B cell (primary cell): ENCODE measurements at regions not wholly inside any gene's neighbourhood (a gene's known extent, or its start where the extent isn't known, plus 50 kb on each side); places are given as distances from the start of the nearest gene placed in this dataset.

Experiments
- ATAC-seq: fragments of 200-7000 bp; cut with Tn5 transposase; one replicate; pipeline ENCODE4 v1.10.0; 2021; ENCODE audit warnings: low read depth, mild to moderate bottlenecking, moderate number of reproducible peaks, moderate library complexity
- CTCF ChIA-PET: fragments of 350-600 bp; sonication (Branson Sonifier 250); formaldehyde crosslinking; loops from one replicate; lab custom pipeline; 2021; ENCODE audit warnings: antibody characterized with exemption, inconsistent platforms; lab: Charles Lee
- POLR2A ChIA-PET: fragments of 350-600 bp; sonication (Branson Sonifier 250); formaldehyde crosslinking; loops from one replicate; lab custom pipeline; 2021; ENCODE audit warnings: antibody characterized with exemption; lab: Charles Lee
- DNase-seq: peaks from one replicate; pipeline ENCODE4 v3.0.0; 2013
- H2AFZ ChIP-seq: 2 replicates; pipeline ENCODE4 v1.6.1; 2012; ENCODE audit warnings: mild to moderate bottlenecking, low read depth, low read length; ENCODE audit not compliant: insufficient read depth, poor library complexity, severe bottlenecking
- H3K27ac ChIP-seq, 2 donors: 1 replicate in 1 of 2; 2 replicates in 1 of 2; pipeline ENCODE4 v1.5.1; 2012 to 2013; ENCODE audit warnings: low read length in 2 of 2, mild to moderate bottlenecking in 2 of 2, moderate library complexity in 1 of 2
- H3K27me3 ChIP-seq, 4 experiments: fragments of 200-600 bp in 1 of 4; sonication (generic) in 1 of 4; replicated peaks in 1 of 4; 1 replicate in 2 of 4; 2 replicates in 2 of 4; pipeline versions ENCODE4 v1.6.1 to v1.7.0; 2013 to 2016; ENCODE audit warnings: low read length in 3 of 4, mild to moderate bottlenecking in 2 of 4, mixed read lengths in 1 of 4, moderate library complexity in 1 of 4; ENCODE audit not compliant: insufficient read depth in 4 of 4, control insufficient read depth in 3 of 4; ENCODE audit errors: control extremely low read depth in 1 of 4
- H3K36me3 ChIP-seq, 2 experiments: replicated peaks in 1 of 2; 1 replicate in 1 of 2; 2 replicates in 1 of 2; pipeline versions ENCODE4 v1.6.1 to v1.7.1; 2013; ENCODE audit warnings: low read length in 1 of 2; ENCODE audit not compliant: insufficient read depth in 2 of 2, control insufficient read depth in 1 of 2; ENCODE audit errors: control extremely low read depth in 1 of 2, extremely low read depth in 1 of 2
- H3K4me1 ChIP-seq, 2 donors: fragments of 200-600 bp in 1 of 2; sonication (generic) in 1 of 2; 1 replicate in 1 of 2; 2 replicates in 1 of 2; pipeline versions ENCODE4 v1.5.1 to v1.6.1; 2013 to 2017; ENCODE audit warnings: low read length in 2 of 2; ENCODE audit not compliant: control insufficient read depth in 2 of 2, insufficient read depth in 2 of 2
- H3K4me2 ChIP-seq: replicated peaks from 2 replicates; pipeline ENCODE3; 2012; ENCODE audit warnings: mild to moderate bottlenecking, low read depth, low read length; ENCODE audit not compliant: poor library complexity, severe bottlenecking
- H3K4me3 ChIP-seq, 5 experiments: fragments of 200-600 bp in 1 of 5; sonication (generic) in 1 of 5; 1 replicate in 3 of 5; 2 replicates in 2 of 5; pipeline versions ENCODE4 v1.5.1 to v1.7.0; 2011 to 2016; ENCODE audit warnings: low read length in 4 of 5, mild to moderate bottlenecking in 4 of 5, low read depth in 2 of 5, control low read depth in 1 of 5, moderate library complexity in 1 of 5; ENCODE audit not compliant: insufficient read depth in 1 of 5; ENCODE audit errors: control extremely low read depth in 1 of 5, extremely low read depth in 1 of 5
- H3K79me2 ChIP-seq: fragments of 200-600 bp; sonication (generic); one replicate; pipeline ENCODE4 v1.6.0; 2016; ENCODE audit warnings: low read length; ENCODE audit not compliant: control insufficient read depth, insufficient read depth
- H3K9ac ChIP-seq: fragments of 200-600 bp; sonication (generic); 2 replicates; pipeline ENCODE4 v1.6.1; 2017; ENCODE audit warnings: mild to moderate bottlenecking, low read length, moderate library complexity
- H3K9me3 ChIP-seq, 3 donors: one replicate each; pipeline versions ENCODE4 v1.6.1 to v1.7.1; 2013; ENCODE audit warnings: low read length in 2 of 3; ENCODE audit not compliant: control insufficient read depth in 2 of 3, insufficient read depth in 1 of 3; ENCODE audit errors: control extremely low read depth in 1 of 3
- H4K20me1 ChIP-seq: 2 replicates; pipeline ENCODE4 v1.6.0; 2012; ENCODE audit warnings: mild to moderate bottlenecking, low read length; ENCODE audit not compliant: insufficient read depth, control insufficient read depth, poor library complexity, severe bottlenecking
- H3K27ac Mint-ChIP-seq: one replicate; pipeline ENCODE4 v1.8.0; 2021; ENCODE audit warnings: mixed read lengths
- H3K27me3 Mint-ChIP-seq: one replicate; pipeline ENCODE4 v1.8.0; 2021; ENCODE audit warnings: mixed read lengths
- H3K4me1 Mint-ChIP-seq: one replicate; pipeline ENCODE4 v1.8.0; 2021; ENCODE audit warnings: mixed read lengths
- H3K4me3 Mint-ChIP-seq: one replicate; pipeline ENCODE4 v1.8.0; 2021; ENCODE audit warnings: mixed read lengths
- H3K9me3 Mint-ChIP-seq: one replicate; pipeline ENCODE4 v1.8.0; 2022; ENCODE audit warnings: mixed read lengths; ENCODE audit not compliant: insufficient read depth
- CTCF ChIP-seq: fragments of 200-600 bp; IDR thresholded peaks from one replicate; pipeline ENCODE4 v1.8.0; 2022; ENCODE audit warnings: antibody characterized with exemption, mild to moderate bottlenecking
- EZH2 ChIP-seq: IDR thresholded peaks from 2 replicates; pipeline ENCODE4 v1.6.1; 2012; ENCODE audit warnings: borderline replicate concordance, low read depth, mild to moderate bottlenecking, moderate library complexity, low read length; ENCODE audit not compliant: insufficient read depth, poor library complexity, severe bottlenecking
- WGBS: methylation state at CpG from one replicate; pipeline ENCODE4 v1.1.5; 2013; ENCODE audit warnings: missing lambda C conversion rate; ENCODE audit not compliant: insufficient coverage; 5-methylcytosine and 5-hydroxymethylcytosine counted together
- intact Hi-C: fragments of 100-400 bp; cut with micrococcal nuclease; formaldehyde crosslinking; loops from one replicate; pipeline ENCODE4 v1.10.0; 2022

GRCh38 chr10:27437775-27438174 lies 66.3 kb upstream of the RAB18 start:
- H3K27ac Mint-ChIP-seq = no peak overlapping the region
- no peak overlapping the region for H3K4me3 Mint-ChIP-seq
- no peak for DNase-seq
- intact Hi-C loops = no loop called here
- H3K79me2 ChIP-seq = no peaks in the 10 kb centered on the region
- H3K27me3 Mint-ChIP-seq = peaks cover 12% of the 10 kb centered on the region
- H3K9ac ChIP-seq = no peak overlapping the region
- no peaks in the 10 kb centered on the region for H3K9me3 Mint-ChIP-seq
- TF ChIP-seq CTCF = no peak
- no peak for TF ChIP-seq EZH2
- no peak overlapping the region for H3K4me2 ChIP-seq
- H3K27me3 ChIP-seq = no peaks in the 10 kb centered on the region
- no peaks in the 10 kb centered on the region for H3K4me1 ChIP-seq
- no peak overlapping the region for H3K4me3 ChIP-seq
- no peak overlapping the region for H2AFZ ChIP-seq
- CTCF ChIA-PET = no interaction called here
- no peak overlapping the region for H3K27ac ChIP-seq
- ATAC-seq = no peak
- no peaks in the 10 kb centered on the region for H3K9me3 ChIP-seq
- H4K20me1 ChIP-seq = no peaks in the 10 kb centered on the region
- H3K4me1 Mint-ChIP-seq = no peaks in the 10 kb centered on the region
- H3K36me3 ChIP-seq = no peaks in the 10 kb centered on the region
- POLR2A ChIA-PET = no interaction called here

GRCh38 chr10:27436710-27437109 lies 67.4 kb upstream of the RAB18 start:
- Mint-ChIP-seq H3K9me3 (no peaks in the 10 kb centered on the region), H3K27me3 (peaks cover 12% of the 10 kb centered on the region), H3K27ac (no peak overlapping the region), H3K4me3 (no peak overlapping the region), H3K4me1 (no peaks in the 10 kb centered on the region)
- no peaks in the 10 kb centered on the region for H3K79me2 ChIP-seq
- H4K20me1 ChIP-seq = no peaks in the 10 kb centered on the region
- ChIA-PET POLR2A (no interaction called here), CTCF (no interaction called here)
- no peak overlapping the region for H2AFZ ChIP-seq
- H3K36me3 ChIP-seq = no peaks in the 10 kb centered on the region
- TF ChIP-seq EZH2 (no peak), CTCF (no peak)
- WGBS = 71% methylated on average over 6 of the region's 8 CpGs
- ATAC-seq = no peak
- no peaks in the 10 kb centered on the region for H3K9me3 ChIP-seq
- H3K4me3 ChIP-seq = no peak overlapping the region
- no peak overlapping the region for H3K27ac ChIP-seq
- no peaks in the 10 kb centered on the region for H3K4me1 ChIP-seq
- DNase-seq = no peak
- H3K4me2 ChIP-seq = no peak overlapping the region
- intact Hi-C loops = no loop called here
- H3K27me3 ChIP-seq = no peaks in the 10 kb centered on the region
- H3K9ac ChIP-seq = no peak overlapping the region
